AG08396 (cell line): ENCODE measurements at regions not wholly inside any gene's neighbourhood (a gene's known extent, or its start where the extent isn't known, plus 50 kb on each side); places are given as distances from the start of the nearest gene placed in this dataset.
"Not testable (repeated sequence)": the region's sequence is repeated elsewhere in the genome, so short reads cannot be mapped to it uniquely, and the experiment has no call there.

Experiments used
- DNase-seq: peaks from one replicate; pipeline ENCODE4 v3.0.0; 2012; ENCODE audit warnings: low spot score, mixed read lengths

DNA sequence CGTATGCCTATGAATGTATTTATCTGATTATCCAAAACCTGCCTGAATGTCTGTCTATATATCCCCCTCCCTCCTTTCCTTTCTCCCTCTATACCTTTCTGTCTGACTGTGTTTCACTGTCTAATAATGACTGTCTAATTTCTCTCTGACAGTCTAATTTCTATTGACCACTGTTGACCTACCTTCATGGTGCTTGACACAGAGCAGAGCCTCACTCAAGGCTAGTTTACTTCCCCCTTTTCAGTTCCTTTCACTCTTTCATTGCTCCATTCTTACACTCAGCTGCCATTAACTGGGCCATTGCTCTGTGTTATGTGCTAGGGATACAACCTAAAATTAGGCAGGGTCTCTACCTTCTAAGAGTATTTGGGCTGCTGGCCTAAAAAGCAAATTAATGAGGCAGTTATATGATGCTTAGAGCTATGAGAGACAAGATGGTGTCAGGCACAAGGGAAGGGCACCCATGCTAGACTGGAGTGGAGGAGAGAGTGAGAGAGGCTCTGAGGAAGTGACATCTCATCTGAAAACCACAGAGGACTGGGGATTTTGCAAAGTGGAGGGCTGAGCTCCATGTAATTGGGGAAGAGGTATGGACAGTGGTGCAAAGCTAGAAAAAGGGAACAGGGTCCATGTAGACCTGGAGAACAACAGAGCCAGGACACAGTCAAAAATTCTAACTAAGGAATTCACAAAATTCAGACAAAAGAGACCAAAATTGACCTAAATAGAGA is 348.6 kb upstream of the CHRNA7 start:
- DNase-seq = not testable (repeated sequence)

DNA sequence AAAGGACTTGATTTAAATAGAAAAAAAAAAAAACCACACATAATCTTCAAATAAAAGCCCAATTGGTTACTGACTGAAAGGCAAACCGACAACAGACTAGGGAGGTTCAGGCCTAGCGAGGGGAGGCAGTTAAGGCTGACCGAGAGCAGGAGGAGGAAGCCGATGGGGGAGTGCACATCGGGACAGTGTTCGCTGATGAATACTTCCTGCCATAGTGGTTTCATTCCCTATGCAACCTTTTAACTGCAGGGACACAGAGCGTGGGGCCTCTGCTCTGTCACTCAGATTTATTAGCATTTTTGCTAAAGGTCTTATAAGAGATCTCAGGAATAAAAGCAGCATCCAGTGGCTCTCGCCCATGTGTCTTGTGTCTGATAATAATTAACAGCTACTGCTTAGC is 343.2 kb upstream of the CHRNA7 start:
- not testable (repeated sequence) for DNase-seq

DNA sequence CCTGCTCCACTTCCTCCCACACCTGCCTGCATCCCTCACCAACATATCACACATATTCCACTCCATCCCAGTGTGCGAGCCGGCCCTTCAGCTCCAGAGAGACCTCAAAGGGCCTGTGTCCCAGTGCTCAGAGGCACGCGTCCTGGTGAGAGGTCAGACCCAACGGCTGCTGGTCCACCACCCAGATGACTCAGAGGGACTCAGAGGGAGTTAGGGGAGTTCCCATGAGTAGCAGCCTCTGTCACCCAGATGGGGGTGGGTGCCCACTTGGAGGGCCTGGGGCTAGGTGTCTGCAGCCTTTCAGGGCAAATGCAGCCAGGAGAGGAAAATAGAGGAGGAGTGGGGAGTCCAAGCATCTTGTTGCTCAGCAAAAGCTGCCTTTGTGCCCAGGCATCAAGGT is 333.8 kb upstream of the CHRNA7 start:
- DNase-seq = not testable (repeated sequence)

DNA sequence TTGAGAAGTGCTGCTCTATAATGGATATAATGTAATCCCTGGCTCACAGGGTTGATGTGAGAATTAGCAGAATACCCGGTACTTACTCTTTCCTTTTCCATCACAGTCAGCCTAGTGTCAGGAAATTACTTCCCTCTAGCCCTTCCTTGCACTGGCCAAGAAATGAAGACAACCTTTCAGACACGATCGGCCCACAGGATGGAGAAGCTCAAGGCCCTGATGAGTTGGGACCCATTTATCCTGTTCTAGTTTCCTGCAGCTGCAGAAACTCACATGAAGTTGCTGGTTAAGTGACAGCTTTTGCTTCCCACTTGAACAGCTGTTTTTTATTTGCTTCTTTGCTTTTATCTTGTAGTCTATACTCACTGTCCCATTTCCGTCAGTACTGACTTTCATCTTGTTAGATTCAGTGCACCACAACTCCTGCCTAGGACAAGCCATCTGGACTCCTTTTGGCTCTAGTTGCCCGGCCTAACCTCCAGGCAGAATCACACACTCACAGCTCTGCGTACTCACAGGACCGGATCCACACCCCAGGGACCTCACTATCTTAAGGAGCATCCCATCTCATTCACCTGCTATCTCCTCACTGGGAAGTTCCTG is 325.1 kb upstream of the CHRNA7 start:
- not testable (repeated sequence) for DNase-seq

DNA sequence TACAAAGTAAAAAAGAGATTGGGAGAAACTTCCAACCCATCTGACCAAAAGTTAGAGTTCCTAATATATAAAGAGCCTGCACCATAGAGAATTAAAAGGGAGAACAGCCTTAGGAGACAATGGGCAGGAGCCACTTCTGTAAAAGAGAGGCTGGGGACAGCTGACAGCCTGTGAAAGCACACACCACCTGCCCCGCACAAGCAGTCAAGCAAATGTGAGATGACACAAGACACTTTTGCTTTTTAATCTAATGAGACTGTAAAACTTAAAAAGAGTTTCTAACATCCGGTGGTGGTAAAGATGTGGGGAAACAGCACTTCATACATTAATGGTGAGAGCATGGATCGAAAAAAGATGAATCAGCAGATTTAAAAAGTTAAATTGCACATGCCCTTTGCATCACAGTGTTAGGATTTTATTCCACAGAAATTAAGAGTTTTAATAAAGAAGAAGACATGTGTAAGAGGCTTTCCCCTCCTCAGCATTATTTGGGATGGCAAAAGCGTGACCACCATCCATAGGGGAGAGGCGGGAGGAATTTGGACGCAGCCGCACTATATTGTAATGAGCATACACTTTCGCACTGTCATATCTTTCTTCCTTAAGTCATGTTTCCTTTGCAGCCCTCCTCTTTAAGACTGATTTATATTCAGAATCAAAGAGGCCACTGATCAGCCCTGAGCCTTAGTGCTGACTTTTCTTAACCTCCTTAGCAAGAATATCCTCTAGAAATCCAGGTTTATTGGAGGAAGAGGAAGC is 322.2 kb upstream of the CHRNA7 start:
- DNase-seq = not testable (repeated sequence)

DNA sequence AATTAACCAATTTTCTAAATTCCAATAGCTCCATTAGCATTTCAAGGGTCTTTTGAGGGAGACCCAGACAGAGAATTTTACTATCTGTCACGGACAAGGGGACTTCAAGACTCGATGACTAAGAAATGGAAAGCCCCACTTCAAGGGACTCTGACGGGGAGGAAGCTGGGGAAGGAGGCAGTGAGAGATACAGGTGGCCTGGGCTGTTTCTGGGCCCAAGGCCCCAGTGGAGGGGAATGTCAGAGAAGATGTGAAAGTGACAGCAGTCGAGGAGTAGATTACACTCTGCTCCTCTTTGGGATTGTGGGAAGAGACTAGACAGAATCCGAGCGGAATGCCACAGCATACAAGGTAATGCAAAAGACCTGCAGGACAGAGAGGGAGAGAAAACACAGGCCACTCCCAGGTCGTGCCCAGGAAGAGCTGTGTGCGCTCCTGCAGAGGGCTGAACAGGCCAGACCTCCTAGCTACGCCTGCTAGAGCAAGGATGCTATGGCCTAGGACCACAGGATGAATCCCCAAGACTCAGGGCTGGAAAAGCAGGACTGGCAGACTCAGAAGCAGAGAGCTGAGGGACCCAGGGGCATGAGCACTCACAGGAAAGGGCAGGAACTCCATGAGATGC is 321.5 kb upstream of the CHRNA7 start:
- not testable (repeated sequence) for DNase-seq

DNA sequence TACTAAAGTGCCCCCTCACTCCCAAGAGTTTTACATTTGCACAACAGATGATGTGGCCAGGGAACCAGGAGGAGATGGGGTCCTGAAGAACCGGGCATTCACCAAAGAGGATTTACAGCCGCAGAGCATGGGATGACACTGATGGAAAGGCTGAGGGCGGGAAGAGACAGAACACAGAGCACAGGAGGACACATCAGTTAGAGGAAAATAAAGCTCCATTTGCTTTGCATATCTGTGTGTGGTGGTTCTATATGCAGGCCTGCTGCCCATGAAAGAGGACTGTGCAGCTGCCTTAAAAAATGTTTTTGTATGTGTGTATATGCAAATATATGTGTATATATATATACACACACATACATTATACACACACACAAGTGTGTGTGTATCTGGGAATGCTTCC is 320.8 kb upstream of the CHRNA7 start:
- not testable (repeated sequence) for DNase-seq

DNA sequence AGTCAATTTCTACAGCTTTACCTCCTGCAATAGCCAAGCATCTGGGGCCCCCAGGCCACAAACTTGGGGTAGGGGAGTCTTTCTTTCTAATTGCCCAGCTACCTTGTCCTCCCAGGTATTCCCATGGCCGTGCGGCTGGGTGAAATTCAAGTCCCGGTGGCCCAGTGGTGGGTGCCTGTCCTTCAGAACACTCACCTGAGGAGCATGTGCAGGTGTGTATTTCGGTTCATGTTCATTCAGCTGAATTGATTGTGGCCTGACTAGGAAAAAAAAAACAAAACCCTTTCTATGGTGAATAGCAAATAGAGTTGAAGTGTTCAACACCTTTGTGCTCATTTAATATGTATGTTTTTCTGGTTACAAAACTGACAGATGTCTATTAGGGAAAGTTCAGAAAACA is 319.5 kb upstream of the CHRNA7 start:
- DNase-seq = not testable (repeated sequence)

DNA sequence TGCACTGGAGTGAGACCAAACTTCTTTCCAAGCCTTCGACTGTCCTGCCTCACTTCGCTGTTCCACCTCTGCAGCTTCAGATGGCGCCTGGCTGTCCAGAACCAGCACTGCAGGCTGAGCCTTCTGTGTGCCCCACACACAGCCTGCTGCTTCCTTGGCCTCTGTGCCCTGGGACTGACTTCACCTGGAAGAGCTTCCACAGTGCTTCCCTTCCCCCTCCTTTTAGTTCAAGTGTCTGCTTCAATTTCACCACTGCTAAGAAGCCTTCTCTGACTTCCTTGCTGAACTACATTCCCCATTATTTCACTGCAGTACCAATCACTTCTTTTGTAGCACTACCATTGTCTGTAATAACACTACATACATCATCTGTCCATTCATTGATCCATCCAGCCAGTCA is 315.1 kb upstream of the CHRNA7 start:
- DNase-seq = not testable (repeated sequence)

DNA sequence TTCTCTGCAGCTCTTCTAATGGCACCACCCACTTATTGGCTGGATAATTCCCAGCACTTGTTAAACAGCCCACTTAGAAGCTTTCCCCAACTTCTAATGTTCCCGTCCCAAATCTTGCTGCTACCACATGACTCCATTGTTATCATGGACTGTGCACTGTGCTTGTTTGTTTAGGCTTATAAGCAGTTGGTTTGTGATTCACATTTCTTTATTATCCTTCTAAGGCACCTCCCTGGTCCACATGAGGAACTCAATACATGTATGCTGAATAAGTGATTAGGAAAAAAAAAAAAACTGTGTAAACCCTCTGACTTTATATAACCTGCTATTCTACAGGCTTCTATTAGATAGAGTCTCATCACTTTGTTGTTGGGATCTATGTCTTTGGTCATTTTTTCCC is 311.7 kb upstream of the CHRNA7 start:
- not testable (repeated sequence) for DNase-seq

DNA sequence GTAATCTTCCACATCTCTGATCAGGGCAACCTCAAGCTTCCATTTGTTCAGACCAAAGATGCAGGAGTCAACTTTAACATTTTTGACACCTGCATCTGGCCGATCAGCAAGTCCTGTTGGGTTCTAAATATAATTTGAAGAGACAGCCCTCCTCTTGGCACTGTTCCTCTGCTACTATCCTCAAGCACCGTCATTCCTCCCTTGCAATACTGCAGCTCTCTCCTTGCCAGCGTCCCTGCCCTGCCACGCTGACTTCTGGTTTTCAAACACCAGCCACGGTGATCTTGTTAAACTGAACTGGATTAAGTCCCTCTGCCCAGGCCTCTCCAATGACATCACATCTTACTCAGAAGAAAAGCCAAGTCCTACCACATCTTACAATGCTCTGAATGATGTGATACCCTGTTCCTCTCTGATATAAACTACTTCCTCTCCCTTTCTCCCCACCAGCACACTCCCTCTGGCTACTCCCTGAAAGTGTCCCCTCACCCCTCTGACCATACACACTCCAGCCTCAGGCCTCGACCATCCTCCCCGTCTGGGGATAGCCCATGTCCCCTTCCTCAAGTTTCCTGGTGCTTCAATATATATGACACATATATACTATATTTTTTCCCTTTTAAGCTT is 310.8 kb upstream of the CHRNA7 start:
- DNase-seq = not testable (repeated sequence)

DNA sequence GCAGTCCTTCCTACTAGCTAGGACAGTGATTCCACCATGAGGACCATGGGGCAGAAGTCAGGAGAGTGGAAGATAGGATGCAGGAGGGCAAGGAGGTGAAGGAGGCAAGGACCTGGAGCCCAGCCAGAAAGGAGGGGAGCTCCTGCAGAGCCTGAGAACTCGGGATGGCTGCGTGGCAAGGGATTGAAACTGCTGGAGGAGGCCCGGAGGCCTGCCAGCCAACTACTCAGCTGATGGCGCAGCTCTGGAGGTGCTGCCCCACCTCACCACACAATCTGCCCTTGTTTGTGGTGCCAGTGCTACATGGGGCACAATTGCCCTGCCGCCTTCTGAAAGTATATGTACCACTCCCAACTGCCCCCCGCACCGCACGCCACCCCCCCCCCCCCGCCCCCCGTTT is 307.3 kb upstream of the CHRNA7 start:
- not testable (repeated sequence) for DNase-seq

DNA sequence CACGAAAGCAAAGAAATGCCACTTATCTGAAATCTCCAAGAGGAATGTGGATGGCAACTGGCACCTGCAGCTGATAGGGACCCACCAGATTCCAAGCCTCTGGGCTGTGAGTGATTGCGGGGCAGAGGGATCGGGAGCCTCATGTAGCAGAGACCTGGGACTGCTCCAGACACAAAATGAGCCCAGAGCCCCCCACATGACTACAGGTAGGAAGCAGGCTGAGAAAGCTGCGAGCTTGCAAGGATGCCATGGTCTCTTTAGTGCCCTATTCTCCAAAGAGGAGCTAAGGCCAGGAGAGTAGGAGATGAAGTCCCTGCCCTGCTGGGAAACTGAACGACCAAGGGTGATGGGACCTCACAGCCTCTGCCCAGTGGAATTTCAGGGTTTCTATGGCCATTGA is 305.4 kb upstream of the CHRNA7 start:
- DNase-seq = not testable (repeated sequence)

DNA sequence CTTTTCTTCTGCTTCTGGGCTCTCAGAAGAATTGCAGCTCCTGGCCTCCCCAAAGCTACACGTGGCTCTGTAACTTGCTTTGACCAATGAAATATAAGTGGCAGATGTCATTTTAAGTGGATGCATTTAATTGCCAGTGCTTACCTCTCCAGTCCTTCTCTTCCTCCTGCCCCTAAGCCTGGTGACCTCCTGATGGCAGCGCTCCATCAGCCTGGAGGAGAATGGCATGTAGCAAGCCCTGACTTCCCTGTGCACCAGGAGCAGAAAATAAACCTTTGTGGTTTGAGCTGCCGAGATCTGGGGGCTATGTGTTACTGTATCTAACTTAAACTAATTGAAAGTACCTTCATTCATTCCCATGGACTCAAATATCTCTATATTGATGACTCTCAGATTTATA is 304.7 kb upstream of the CHRNA7 start:
- not testable (repeated sequence) for DNase-seq

DNA sequence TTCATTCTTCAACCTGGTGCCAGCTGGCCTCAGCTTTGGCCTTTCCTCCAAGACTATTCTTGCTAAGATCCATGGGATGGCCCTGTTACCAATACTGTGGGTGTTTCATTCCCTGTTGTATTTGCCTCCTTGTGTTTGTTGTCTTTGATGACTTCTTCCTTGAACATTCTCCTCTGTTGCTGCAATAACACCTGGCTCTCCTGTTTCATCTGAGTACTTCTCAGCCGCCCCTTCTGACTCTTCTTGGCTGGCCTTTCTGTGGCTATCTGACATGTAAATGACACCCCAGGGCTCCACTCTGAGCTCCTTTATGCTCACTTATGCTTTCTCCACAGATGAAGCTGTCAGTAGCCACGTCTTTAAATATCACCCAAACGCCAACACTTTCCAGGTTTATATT is 302.7 kb upstream of the CHRNA7 start:
- no peak for DNase-seq

DNA sequence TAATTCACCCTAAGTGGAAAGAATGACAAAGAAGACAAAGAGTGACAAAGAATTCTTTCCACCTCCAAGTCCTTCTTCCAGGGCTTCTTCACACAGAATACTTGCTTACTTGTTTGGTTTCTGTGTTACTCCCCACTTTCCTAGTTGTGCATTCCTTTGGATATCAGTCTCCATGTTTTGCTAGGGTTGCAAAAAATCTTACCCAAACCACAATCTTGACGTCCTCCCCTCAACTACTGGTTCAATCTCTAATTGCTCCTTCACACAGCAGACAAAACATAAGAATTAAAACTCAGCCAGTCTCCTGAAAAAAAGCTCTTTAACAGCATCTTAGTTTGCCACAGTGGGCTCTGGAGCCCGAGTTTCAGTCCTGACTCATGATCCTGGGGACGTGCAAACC is 297.6 kb upstream of the CHRNA7 start:
- no peak for DNase-seq

DNA sequence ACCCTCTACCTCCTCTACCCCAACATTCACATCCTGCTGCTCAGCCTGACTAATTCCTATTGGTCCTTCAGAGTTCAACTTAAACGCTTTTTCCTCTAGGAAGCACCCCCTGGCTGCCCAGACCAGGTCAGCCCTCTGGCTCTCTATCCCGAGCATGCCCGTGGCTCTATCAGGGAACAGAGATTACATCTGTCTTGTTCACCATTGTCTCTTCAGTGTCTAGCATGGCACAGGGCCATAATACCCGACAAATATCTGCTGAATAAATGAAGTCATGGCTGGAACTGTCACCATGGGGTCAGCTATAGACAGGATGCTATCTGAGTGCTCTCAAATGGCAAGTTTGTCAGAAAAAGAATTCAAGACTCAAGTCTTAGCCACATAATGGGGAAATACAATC is 296.9 kb upstream of the CHRNA7 start:
- DNase-seq = no peak

DNA sequence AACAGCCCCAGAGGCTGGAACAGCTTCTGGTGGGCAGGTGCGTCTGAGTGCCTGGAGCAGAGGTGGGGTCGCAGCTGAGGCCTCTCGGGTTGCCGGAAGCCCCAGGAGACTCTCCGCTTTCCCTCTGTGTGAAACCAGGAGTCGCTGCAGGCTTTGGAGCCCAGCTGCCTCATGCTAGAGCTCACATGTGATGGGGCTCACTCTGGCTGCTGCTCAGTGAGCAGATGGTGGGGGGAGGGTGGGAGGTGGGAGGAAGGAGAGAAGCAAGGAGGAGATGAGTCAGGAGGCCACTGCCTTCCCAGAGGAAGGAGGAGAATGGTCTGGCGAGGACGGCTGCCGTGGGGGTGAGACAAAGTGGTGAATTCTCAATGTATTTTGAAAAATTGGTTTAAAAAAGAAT is 290.1 kb upstream of the CHRNA7 start:
- DNase-seq = no peak

DNA sequence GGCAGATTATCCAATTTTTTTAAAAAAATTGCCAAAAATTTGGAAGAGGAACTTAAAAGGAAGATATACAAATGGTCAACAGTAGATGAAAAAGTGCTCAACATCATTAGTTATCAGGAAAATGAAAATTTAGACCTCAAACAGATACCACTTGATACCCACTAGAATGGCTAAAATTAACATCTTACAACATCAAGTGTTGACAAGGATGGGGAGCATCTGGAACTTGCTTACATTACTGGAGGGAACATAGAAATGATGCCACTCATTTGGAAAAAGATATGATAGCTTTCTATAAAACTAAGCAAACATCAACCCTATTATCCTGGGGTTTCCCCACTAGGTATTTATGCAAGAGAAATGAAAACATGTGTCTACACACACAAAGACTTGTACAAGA is 284.5 kb upstream of the CHRNA7 start:
- no peak for DNase-seq

DNA sequence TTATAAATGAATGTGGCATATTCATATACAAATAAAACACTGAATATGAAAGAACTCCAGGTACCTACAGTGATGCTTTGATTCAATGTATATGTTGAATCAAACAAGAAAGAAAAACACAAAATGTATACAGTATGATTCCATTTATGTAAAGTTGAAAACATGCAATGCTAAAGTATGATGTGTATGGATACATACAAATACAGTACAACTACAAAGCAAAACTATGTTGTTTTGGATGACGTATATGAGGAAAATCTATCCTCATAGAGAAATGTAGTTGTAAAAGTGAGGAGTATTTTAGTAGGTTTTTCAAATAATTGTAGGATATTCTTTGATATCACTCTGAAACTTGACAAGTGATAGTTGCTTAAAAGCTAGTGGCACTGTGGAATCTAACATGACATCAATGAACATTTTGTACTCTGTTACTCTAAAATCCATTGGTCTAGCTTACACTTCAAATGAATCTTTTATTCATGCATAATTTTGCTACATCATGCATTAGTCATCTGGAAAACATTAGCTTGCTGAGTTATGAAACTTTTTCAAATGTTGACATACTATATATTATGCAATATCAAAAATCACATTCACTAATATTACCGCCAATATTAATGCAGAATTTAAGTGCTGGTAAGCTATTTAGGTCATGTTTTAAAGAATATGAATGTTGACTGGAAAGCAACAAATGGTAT is 278.1 kb upstream of the CHRNA7 start:
- no peak for DNase-seq

DNA sequence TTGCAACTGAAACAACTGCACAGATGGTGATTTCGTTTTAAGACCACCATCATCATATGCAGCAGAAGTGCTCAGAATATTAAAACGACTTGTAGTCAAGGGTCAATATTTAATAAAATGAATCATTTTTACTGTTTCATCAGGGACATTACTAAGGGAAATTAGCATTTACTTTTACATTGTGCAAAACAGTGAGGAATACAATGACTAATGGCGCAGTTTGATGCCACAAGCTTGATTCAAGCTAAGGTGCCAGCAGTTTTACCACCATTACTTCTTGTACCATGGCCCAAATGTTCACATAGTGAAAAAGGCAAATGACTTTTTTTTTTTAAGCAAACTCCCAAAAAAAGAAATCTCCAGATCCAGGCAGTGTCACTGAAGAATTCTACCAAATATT is 277.4 kb upstream of the CHRNA7 start:
- no peak for DNase-seq

DNA sequence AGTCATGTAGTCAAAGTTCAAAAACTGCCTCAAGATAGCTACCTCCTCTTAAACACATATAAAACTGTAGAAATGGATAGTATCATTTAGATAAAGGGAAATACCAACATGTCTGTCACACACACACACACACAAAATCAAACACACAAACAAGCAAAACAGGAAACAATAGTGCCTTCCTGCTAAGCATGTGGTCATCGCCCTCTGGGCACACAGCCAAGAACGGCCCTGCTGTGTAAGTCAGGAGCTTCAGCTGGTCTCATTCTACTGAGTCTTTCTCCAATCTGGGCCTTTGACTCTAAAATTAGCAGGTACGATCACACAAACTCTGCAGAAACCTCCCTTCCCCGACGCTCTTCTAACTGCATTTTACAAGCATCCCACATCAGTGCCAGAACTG is 272.2 kb upstream of the CHRNA7 start:
- DNase-seq = no peak
